ENCODE measurements at regions not wholly inside any gene's neighbourhood (a gene's known extent, or its start where the extent isn't known, plus 50 kb on each side); places are given as distances from the start of the nearest gene placed in this dataset.

DNA sequence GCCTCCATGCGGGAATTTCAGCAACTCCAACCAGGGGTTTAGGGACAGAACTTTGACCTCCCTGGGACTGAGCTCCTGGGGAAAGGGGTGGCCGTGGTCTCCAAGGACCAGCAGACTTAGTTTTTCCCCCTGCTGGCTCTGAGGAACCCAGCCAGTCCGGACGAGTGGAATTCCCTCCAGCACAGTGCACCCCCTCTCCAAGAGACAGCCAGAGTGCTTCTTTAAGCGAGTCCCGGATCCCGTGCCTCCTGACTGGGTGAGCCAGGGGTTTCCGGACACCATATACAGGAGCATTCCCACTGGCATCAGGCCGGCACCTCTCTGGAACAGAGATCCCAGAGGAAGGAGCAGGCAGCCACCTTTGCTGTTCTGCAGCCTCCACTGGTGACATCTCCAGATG is 459.5 kb downstream of the OCA2 start:
- WGBS, result 96% methylated on average over 9 of the region's 9 CpGs
- H3K27ac ChIP-seq (ENCODE audit: low read depth in 1 of 2, low read length in 1 of 2), result no peak overlapping the region
- no peaks in the 10 kb centered on the region for H3K36me3 ChIP-seq (ENCODE audit: control insufficient read depth in 2 of 2, insufficient read depth in 2 of 2, low read length in 1 of 2)
- H3K4me3 ChIP-seq (ENCODE audit: low read length in 2 of 2), result no peak overlapping the region
- no peaks in the 10 kb centered on the region for H3K27me3 ChIP-seq (ENCODE audit: control insufficient read depth in 2 of 2, insufficient read depth in 1 of 2, low read length in 1 of 2)
- H3K4me1 ChIP-seq (ENCODE audit: control insufficient read depth in 2 of 2, insufficient read depth in 2 of 2, low read length in 2 of 2), result no peaks in the 10 kb centered on the region
- DNase-seq (ENCODE audit: low read depth in 6 of 9, low spot score in 9 of 9), result no peak
- peaks cover 5 to 10% of the 10 kb centered on the region in 2 donors for H3K9me3 ChIP-seq (ENCODE audit: control insufficient read depth in 2 of 2, insufficient read depth in 1 of 2, low read length in 1 of 2)

DNA sequence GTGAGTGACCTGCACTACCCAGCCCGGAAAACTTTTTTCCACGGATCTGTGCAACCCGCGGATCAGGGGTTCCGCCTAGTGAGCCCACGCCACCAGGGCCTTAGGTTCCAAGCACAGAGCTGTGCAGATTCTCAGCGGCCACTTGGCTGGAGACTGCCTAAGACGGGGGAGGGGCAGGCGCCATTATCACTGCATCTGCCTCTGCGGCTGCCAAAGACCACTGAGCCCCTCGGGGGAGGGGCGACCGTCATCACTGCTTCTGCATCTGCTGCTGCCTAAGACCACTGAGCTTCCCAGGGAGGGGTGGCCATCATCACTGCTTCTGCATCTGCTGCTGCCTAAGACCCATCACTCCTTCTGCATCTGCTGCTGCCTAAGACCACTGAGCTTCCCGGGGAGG is 460.2 kb downstream of the OCA2 start:
- 96% methylated on average over 14 of the region's 14 CpGs for WGBS
- DNase-seq (ENCODE audit: low read depth in 6 of 9, low spot score in 9 of 9), result no peak
- H3K9me3 ChIP-seq (ENCODE audit: control insufficient read depth in 2 of 2, insufficient read depth in 1 of 2, low read length in 1 of 2), result peaks cover 5 to 10% of the 10 kb centered on the region in 2 donors
- H3K4me1 ChIP-seq (ENCODE audit: control insufficient read depth in 2 of 2, insufficient read depth in 2 of 2, low read length in 2 of 2), result no peaks in the 10 kb centered on the region
- H3K4me3 ChIP-seq (ENCODE audit: low read length in 2 of 2), result no peak overlapping the region
- no peak overlapping the region for H3K27ac ChIP-seq (ENCODE audit: low read depth in 1 of 2, low read length in 1 of 2)
- H3K27me3 ChIP-seq (ENCODE audit: control insufficient read depth in 2 of 2, insufficient read depth in 1 of 2, low read length in 1 of 2), result no peaks in the 10 kb centered on the region
- H3K36me3 ChIP-seq (ENCODE audit: control insufficient read depth in 2 of 2, insufficient read depth in 2 of 2, low read length in 1 of 2), result no peaks in the 10 kb centered on the region

GRCh38 chr15:27635916-27636315 is 463.2 kb downstream of the OCA2 start:
- WGBS, result 95% methylated on average over 2 of the region's 2 CpGs
- no peak for DNase-seq (ENCODE audit: low read depth in 6 of 9, low spot score in 9 of 9)
- Histone ChIP-seq H3K4me1 (ENCODE audit: control insufficient read depth in 2 of 2, insufficient read depth in 2 of 2, low read length in 2 of 2) (no peaks in the 10 kb centered on the region), H3K9me3 (ENCODE audit: control insufficient read depth in 2 of 2, insufficient read depth in 1 of 2, low read length in 1 of 2) (peaks cover 5 to 10% of the 10 kb centered on the region in 2 donors), H3K4me3 (ENCODE audit: low read length in 2 of 2) (no peak overlapping the region), H3K27me3 (ENCODE audit: control insufficient read depth in 2 of 2, insufficient read depth in 1 of 2, low read length in 1 of 2) (no peaks in the 10 kb centered on the region), H3K36me3 (ENCODE audit: control insufficient read depth in 2 of 2, insufficient read depth in 2 of 2, low read length in 1 of 2) (no peaks in the 10 kb centered on the region), H3K27ac (ENCODE audit: low read depth in 1 of 2, low read length in 1 of 2) (no peak overlapping the region)

DNA sequence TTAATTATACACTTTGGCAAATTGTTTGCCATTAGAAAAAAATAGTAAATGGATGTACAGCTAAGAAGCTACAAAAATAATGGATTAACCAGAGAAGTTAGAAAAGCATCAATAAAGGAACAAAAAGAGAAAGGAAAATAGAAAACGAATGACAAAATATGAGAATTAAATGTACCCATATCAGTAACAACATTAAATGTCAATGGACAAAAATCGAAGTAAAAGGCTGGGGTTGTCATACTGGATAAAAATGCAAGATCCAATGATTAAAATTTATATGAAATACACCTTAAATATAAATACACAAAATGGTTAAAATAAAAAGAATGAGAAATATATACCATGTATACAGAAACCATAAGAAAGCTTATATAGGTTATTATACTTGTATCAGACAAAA is 470.6 kb downstream of the OCA2 start:
- 92% methylated on average over 2 of the region's 2 CpGs for WGBS
- no peaks in the 10 kb centered on the region for H3K4me1 ChIP-seq (ENCODE audit: control insufficient read depth in 2 of 2, insufficient read depth in 2 of 2, low read length in 2 of 2)
- DNase-seq (ENCODE audit: low read depth in 6 of 9, low spot score in 9 of 9), result no peak

GRCh38 chr15:27627623-27628022 is 471.5 kb downstream of the OCA2 start:
- no peak overlapping the region for H3K4me3 ChIP-seq (ENCODE audit: low read length in 2 of 2)
- H3K27ac ChIP-seq (ENCODE audit: low read depth in 1 of 2, low read length in 1 of 2), result no peak overlapping the region
- H3K36me3 ChIP-seq (ENCODE audit: control insufficient read depth in 2 of 2, insufficient read depth in 2 of 2, low read length in 1 of 2), result no peaks in the 10 kb centered on the region
- H3K4me1 ChIP-seq (ENCODE audit: control insufficient read depth in 2 of 2, insufficient read depth in 2 of 2, low read length in 2 of 2), result no peaks in the 10 kb centered on the region
- peaks cover 0 to 7% of the 10 kb centered on the region in 2 donors for H3K9me3 ChIP-seq (ENCODE audit: control insufficient read depth in 2 of 2, insufficient read depth in 1 of 2, low read length in 1 of 2)
- no peaks in the 10 kb centered on the region for H3K27me3 ChIP-seq (ENCODE audit: control insufficient read depth in 2 of 2, insufficient read depth in 1 of 2, low read length in 1 of 2)
- no peak for DNase-seq (ENCODE audit: low read depth in 6 of 9, low spot score in 9 of 9)

More for the DNA sequence above, 470.6 kb downstream of the OCA2 start:
- H3K9me3 ChIP-seq (ENCODE audit: control insufficient read depth in 2 of 2, insufficient read depth in 1 of 2, low read length in 1 of 2), result peaks cover 0 to 7% of the 10 kb centered on the region in 2 donors
- no peak overlapping the region for H3K4me3 ChIP-seq (ENCODE audit: low read length in 2 of 2)
- H3K27ac ChIP-seq (ENCODE audit: low read depth in 1 of 2, low read length in 1 of 2), result no peak overlapping the region
- H3K36me3 ChIP-seq (ENCODE audit: control insufficient read depth in 2 of 2, insufficient read depth in 2 of 2, low read length in 1 of 2), result no peaks in the 10 kb centered on the region
- H3K27me3 ChIP-seq (ENCODE audit: control insufficient read depth in 2 of 2, insufficient read depth in 1 of 2, low read length in 1 of 2), result no peaks in the 10 kb centered on the region

DNA sequence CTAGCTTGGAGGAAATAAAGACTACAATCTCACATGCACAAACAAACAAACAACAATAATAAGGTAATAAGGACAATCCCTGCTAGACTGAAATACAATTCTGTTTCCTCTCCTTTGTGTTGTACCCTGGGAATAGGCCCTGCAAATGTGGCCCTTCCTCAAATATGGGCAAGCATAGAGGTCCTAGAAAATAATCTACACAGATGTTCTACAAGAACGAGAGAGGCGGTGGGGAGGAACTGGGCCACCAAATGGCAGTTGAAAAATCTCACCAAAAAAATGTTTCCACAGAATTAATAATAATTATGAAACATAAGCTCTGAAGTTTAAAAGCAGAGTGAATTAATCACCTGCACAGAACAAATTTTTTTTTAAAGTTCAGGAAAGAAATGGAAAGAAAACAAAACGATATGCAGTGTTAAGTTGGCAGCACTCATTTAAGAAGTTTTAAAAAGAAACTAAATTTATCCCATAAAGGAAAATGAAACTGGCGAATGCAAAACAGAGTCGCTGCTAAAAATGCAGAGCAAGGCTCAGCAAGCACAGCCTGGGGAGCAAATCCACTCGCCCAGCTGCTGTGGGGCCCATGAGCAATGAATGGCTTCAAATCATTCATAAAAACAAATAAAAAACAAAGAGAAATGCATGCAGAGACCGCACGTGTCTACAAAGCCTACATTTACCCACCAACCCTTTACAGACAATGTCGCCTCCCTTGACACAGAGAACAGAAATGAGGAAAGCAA is 475.4 kb downstream of the OCA2 start:
- DNase-seq (ENCODE audit: low read depth in 6 of 9, low spot score in 9 of 9), result no peak
- Histone ChIP-seq H3K4me1 (ENCODE audit: control insufficient read depth in 2 of 2, insufficient read depth in 2 of 2, low read length in 2 of 2) (no peaks in the 10 kb centered on the region), H3K36me3 (ENCODE audit: control insufficient read depth in 2 of 2, insufficient read depth in 2 of 2, low read length in 1 of 2) (no peaks in the 10 kb centered on the region), H3K4me3 (ENCODE audit: low read length in 2 of 2) (no peak overlapping the region), H3K9me3 (ENCODE audit: control insufficient read depth in 2 of 2, insufficient read depth in 1 of 2, low read length in 1 of 2) (peaks cover 0 to 3% of the 10 kb centered on the region in 2 donors), H3K27me3 (ENCODE audit: control insufficient read depth in 2 of 2, insufficient read depth in 1 of 2, low read length in 1 of 2) (no peaks in the 10 kb centered on the region), H3K27ac (ENCODE audit: low read depth in 1 of 2, low read length in 1 of 2) (no peak overlapping the region)
- 92% methylated on average over 9 of the region's 9 CpGs for WGBS

- Histone ChIP-seq H3K4me1 (ENCODE audit: control insufficient read depth in 2 of 2, insufficient read depth in 2 of 2, low read length in 2 of 2) (no peaks in the 10 kb centered on the region), H3K36me3 (ENCODE audit: control insufficient read depth in 2 of 2, insufficient read depth in 2 of 2, low read length in 1 of 2) (no peaks in the 10 kb centered on the region), H3K27me3 (ENCODE audit: control insufficient read depth in 2 of 2, insufficient read depth in 1 of 2, low read length in 1 of 2) (no peaks in the 10 kb centered on the region), H3K27ac (ENCODE audit: low read depth in 1 of 2, low read length in 1 of 2) (no peak overlapping the region), H3K9me3 (ENCODE audit: control insufficient read depth in 2 of 2, insufficient read depth in 1 of 2, low read length in 1 of 2) (peaks cover 0 to 3% of the 10 kb centered on the region in 2 donors), H3K4me3 (ENCODE audit: low read length in 2 of 2) (no peak overlapping the region)
- no peak for DNase-seq (ENCODE audit: low read depth in 6 of 9, low spot score in 9 of 9)
- WGBS, result 82% methylated on average over 10 of the region's 10 CpGs
Observed at GRCh38 chr15:27623149-27623548, 476.0 kb downstream of the OCA2 start.

GRCh38 chr15:27622371-27622770 is 476.7 kb downstream of the OCA2 start:
- Histone ChIP-seq H3K36me3 (ENCODE audit: control insufficient read depth in 2 of 2, insufficient read depth in 2 of 2, low read length in 1 of 2) (no peaks in the 10 kb centered on the region), H3K4me1 (ENCODE audit: control insufficient read depth in 2 of 2, insufficient read depth in 2 of 2, low read length in 2 of 2) (no peaks in the 10 kb centered on the region), H3K27me3 (ENCODE audit: control insufficient read depth in 2 of 2, insufficient read depth in 1 of 2, low read length in 1 of 2) (no peaks in the 10 kb centered on the region), H3K27ac (ENCODE audit: low read depth in 1 of 2, low read length in 1 of 2) (no peak overlapping the region), H3K4me3 (ENCODE audit: low read length in 2 of 2) (no peak overlapping the region), H3K9me3 (ENCODE audit: control insufficient read depth in 2 of 2, insufficient read depth in 1 of 2, low read length in 1 of 2) (peaks cover 0 to 3% of the 10 kb centered on the region in 2 donors)
- no peak for DNase-seq (ENCODE audit: low read depth in 6 of 9, low spot score in 9 of 9)

- H3K4me1 ChIP-seq (ENCODE audit: control insufficient read depth in 2 of 2, insufficient read depth in 2 of 2, low read length in 2 of 2), result no peaks in the 10 kb centered on the region
- peaks cover 0 to 3% of the 10 kb centered on the region in 2 donors for H3K9me3 ChIP-seq (ENCODE audit: control insufficient read depth in 2 of 2, insufficient read depth in 1 of 2, low read length in 1 of 2)
- no peaks in the 10 kb centered on the region for H3K36me3 ChIP-seq (ENCODE audit: control insufficient read depth in 2 of 2, insufficient read depth in 2 of 2, low read length in 1 of 2)
- WGBS, result 85% methylated on average over 8 of the region's 8 CpGs
- H3K4me3 ChIP-seq (ENCODE audit: low read length in 2 of 2), result no peak overlapping the region
- no peak overlapping the region for H3K27ac ChIP-seq (ENCODE audit: low read depth in 1 of 2, low read length in 1 of 2)
- H3K27me3 ChIP-seq (ENCODE audit: control insufficient read depth in 2 of 2, insufficient read depth in 1 of 2, low read length in 1 of 2), result no peaks in the 10 kb centered on the region
- no peak for DNase-seq (ENCODE audit: low read depth in 6 of 9, low spot score in 9 of 9)
Observed at GRCh38 chr15:27619204-27619603, 479.9 kb downstream of the OCA2 start.

Data from thymus (tissue), 11 donors.